ENCODE measurements at regions not wholly inside any gene's neighbourhood (a gene's known extent, or its start where the extent isn't known, plus 50 kb on each side); places are given as distances from the start of the nearest gene placed in this dataset.
A peak's percentile ranks its signal among the peaks of the same experiment; 100 is the strongest.

DNA sequence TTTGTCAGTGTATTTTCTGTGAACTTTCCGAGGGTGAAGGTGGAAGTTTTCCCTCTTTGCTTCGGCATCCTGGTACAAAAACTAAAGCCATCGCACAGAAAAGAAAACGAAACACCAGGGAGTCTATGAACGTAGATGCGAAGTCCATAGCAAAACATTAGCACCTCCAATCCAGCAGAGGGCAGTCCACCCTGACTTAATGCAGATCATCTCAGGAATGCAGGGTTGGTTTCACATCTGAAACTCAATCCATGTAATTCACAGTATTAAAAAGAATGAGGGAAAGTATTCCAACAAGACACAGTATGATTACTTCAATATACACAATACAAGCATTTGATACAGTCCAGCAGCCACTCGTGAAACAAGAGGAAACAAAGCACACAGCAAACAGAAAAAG, 70.8 kb downstream of the RTP5 start:
- Histone ChIP-seq H4K20me1 (ENCODE audit: control insufficient read depth, extremely low read depth, insufficient read depth, low read length) (no peaks in the 10 kb centered on the region), H3K27me3 (ENCODE audit: control insufficient read depth, insufficient read depth, low read length) (no peaks in the 10 kb centered on the region), H3K4me1 (ENCODE audit: control insufficient read depth, extremely low read depth, insufficient read depth, low read length) (no peaks in the 10 kb centered on the region), H2AFZ (ENCODE audit: low read length) (no peak overlapping the region), H3K4me3 (replicated peaks in 1 of 4; ENCODE audit: control extremely low read depth in 1 of 4, insufficient read depth in 1 of 4, low read depth in 3 of 4, low read length in 4 of 4) (no peak overlapping the region), H3K36me3 (ENCODE audit: control insufficient read depth, insufficient read depth, low read length) (no peaks in the 10 kb centered on the region), H3K9me3 (ENCODE audit: control insufficient read depth, insufficient read depth, low read depth, low read length) (no peaks in the 10 kb centered on the region), H3K4me2 (ENCODE audit: extremely low read depth, insufficient read depth, low read length) (no peak overlapping the region), H3K27ac (ENCODE audit: insufficient read depth, low read length) (no peak overlapping the region), H3K9ac (ENCODE audit: insufficient read depth, low read length) (no peak overlapping the region), H3K79me2 (ENCODE audit: control insufficient read depth, insufficient read depth, low read length) (no peaks in the 10 kb centered on the region)
- DNase-seq (ENCODE audit: low read depth in 2 of 2), result no peak
- TF ChIP-seq, protein P1, sequence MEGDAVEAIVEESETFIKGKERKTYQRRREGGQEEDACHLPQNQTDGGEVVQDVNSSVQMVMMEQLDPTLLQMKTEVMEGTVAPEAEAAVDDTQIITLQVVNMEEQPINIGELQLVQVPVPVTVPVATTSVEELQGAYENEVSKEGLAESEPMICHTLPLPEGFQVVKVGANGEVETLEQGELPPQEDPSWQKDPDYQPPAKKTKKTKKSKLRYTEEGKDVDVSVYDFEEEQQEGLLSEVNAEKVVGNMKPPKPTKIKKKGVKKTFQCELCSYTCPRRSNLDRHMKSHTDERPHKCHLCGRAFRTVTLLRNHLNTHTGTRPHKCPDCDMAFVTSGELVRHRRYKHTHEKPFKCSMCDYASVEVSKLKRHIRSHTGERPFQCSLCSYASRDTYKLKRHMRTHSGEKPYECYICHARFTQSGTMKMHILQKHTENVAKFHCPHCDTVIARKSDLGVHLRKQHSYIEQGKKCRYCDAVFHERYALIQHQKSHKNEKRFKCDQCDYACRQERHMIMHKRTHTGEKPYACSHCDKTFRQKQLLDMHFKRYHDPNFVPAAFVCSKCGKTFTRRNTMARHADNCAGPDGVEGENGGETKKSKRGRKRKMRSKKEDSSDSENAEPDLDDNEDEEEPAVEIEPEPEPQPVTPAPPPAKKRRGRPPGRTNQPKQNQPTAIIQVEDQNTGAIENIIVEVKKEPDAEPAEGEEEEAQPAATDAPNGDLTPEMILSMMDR (conservative IDR thresholded peaks at IDR 0.05 in 1 of 2, IDR thresholded peaks at IDR 0.05 in 1 of 2; ENCODE audit: low read depth in 1 of 2, low read length in 2 of 2), result peak; percentile 7 to 37
- no peak for TF ChIP-seq EZH2 (IDR thresholded peaks at IDR 0.05; ENCODE audit: low read length, missing control alignments)

DNA sequence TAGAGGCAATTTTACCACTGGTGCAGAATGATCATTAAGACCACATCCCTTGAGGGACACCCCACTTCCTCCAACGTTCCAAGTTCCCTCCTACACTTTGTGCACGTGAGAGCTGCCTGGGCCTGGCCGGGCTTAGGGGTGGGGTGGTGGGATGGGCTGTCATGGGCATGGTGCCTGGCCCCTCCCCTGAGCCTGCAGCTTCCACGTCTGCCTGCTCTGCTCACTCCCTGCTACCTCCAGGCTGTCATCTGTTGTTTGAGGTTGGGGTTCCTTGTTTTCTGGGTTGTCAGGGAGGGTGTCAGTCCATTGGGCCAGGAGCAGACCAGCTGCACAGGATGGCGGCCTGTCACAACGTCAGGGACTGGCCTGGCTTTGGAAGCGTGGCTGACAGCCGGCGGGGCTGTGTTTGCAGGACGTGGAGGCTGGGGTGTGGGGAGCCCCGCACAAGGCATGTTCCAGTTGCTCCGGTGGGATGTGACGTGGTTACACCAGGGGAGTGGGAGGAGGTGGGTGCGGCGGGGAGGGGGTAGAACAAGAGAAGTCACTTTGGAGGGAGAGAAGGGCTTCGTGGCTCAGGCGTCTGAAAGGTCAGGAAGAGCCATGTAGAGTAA, 72.3 kb downstream of the RTP5 start:
- Histone ChIP-seq H3K36me3 (ENCODE audit: control insufficient read depth, insufficient read depth, low read length) (no peaks in the 10 kb centered on the region), H3K27ac (ENCODE audit: insufficient read depth, low read length) (no peak overlapping the region), H3K4me2 (ENCODE audit: extremely low read depth, insufficient read depth, low read length) (no peak overlapping the region), H3K4me3 (replicated peaks in 1 of 4; ENCODE audit: control extremely low read depth in 1 of 4, insufficient read depth in 1 of 4, low read depth in 3 of 4, low read length in 4 of 4) (no peak overlapping the region), H2AFZ (ENCODE audit: low read length) (no peak overlapping the region), H3K4me1 (ENCODE audit: control insufficient read depth, extremely low read depth, insufficient read depth, low read length) (no peaks in the 10 kb centered on the region), H3K79me2 (ENCODE audit: control insufficient read depth, insufficient read depth, low read length) (no peaks in the 10 kb centered on the region), H4K20me1 (ENCODE audit: control insufficient read depth, extremely low read depth, insufficient read depth, low read length) (no peaks in the 10 kb centered on the region), H3K27me3 (ENCODE audit: control insufficient read depth, insufficient read depth, low read length) (no peaks in the 10 kb centered on the region), H3K9ac (ENCODE audit: insufficient read depth, low read length) (no peak overlapping the region), H3K9me3 (ENCODE audit: control insufficient read depth, insufficient read depth, low read depth, low read length) (no peaks in the 10 kb centered on the region)
- no peak for TF ChIP-seq EZH2 (IDR thresholded peaks at IDR 0.05; ENCODE audit: low read length, missing control alignments)
- TF ChIP-seq, protein P1 (conservative IDR thresholded peaks at IDR 0.05 in 1 of 2, IDR thresholded peaks at IDR 0.05 in 1 of 2; ENCODE audit: low read depth in 1 of 2, low read length in 2 of 2), result no peak
- no peak for DNase-seq (ENCODE audit: low read depth in 2 of 2)

DNA sequence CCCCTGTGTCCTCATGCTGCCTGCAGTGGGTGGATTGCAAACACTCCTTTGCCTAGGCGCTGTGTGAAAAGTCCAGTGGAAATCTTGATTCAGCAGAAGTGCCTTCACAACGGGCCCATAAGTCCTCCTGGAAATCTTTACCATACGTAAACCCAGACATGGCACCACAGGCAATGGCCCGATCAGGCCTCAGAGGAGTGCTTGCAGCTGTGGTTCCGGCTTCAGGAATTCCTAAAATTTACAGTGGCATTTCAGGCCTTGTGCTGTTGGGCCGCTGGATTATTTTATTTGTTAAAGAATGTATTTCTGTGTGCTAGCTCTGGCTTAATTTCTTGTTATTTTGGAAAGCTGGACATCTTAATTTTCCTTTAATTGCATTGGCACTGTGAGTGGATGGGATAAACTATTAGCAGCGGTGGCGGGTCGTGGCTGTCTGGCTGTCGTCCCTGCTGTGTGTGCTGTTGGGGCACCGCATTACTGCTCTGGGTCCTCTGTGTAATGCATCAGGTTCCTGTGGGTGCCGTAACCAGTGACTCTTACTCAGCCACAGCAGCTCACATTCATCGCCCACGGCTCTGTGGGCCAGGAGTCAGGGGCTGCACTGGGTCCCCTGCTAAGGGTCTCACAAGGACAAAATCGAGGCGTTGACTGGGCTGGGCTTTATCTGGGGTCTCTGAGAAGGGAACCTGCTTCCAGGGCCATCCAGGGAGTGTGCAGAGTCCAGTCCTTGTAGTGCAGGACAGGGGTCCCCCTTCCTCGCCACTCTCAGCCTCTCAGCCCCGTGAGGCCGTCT, 73.1 kb downstream of the RTP5 start:
- no peaks in the 10 kb centered on the region for H3K27me3 ChIP-seq (ENCODE audit: control insufficient read depth, insufficient read depth, low read length)
- no peak overlapping the region for H3K4me3 ChIP-seq (replicated peaks in 1 of 4; ENCODE audit: control extremely low read depth in 1 of 4, insufficient read depth in 1 of 4, low read depth in 3 of 4, low read length in 4 of 4)
- no peak overlapping the region for H2AFZ ChIP-seq (ENCODE audit: low read length)
- no peaks in the 10 kb centered on the region for H3K9me3 ChIP-seq (ENCODE audit: control insufficient read depth, insufficient read depth, low read depth, low read length)
- no peak for TF ChIP-seq EZH2 (IDR thresholded peaks at IDR 0.05; ENCODE audit: low read length, missing control alignments)
- TF ChIP-seq, protein P1 (conservative IDR thresholded peaks at IDR 0.05 in 1 of 2, IDR thresholded peaks at IDR 0.05 in 1 of 2; ENCODE audit: low read depth in 1 of 2, low read length in 2 of 2), result no peak
- H3K4me1 ChIP-seq (ENCODE audit: control insufficient read depth, extremely low read depth, insufficient read depth, low read length), result no peaks in the 10 kb centered on the region
- H3K4me2 ChIP-seq (ENCODE audit: extremely low read depth, insufficient read depth, low read length), result no peak overlapping the region
- H3K27ac ChIP-seq (ENCODE audit: insufficient read depth, low read length), result no peak overlapping the region
- no peaks in the 10 kb centered on the region for H3K79me2 ChIP-seq (ENCODE audit: control insufficient read depth, insufficient read depth, low read length)
- H4K20me1 ChIP-seq (ENCODE audit: control insufficient read depth, extremely low read depth, insufficient read depth, low read length), result no peaks in the 10 kb centered on the region
- no peaks in the 10 kb centered on the region for H3K36me3 ChIP-seq (ENCODE audit: control insufficient read depth, insufficient read depth, low read length)
- H3K9ac ChIP-seq (ENCODE audit: insufficient read depth, low read length), result no peak overlapping the region
- DNase-seq (ENCODE audit: low read depth in 2 of 2), result no peak

Data from fibroblast of lung (primary cell).